GM12891 (cell line): ENCODE measurements at regions not wholly inside any gene's neighbourhood (a gene's known extent, or its start where the extent isn't known, plus 50 kb on each side); places are given as distances from the start of the nearest gene placed in this dataset.
"Not testable (repeated sequence)": the region's sequence is repeated elsewhere in the genome, so short reads cannot be mapped to it uniquely, and the experiment has no call there.

Experiments used
- POLR2A ChIP-seq: IDR thresholded peaks from 2 replicates; pipeline ENCODE4 v1.6.1; 2011; ENCODE audit warnings: low read depth, low read length, control low read depth
- POLR2AphosphoS5 ChIP-seq: IDR thresholded peaks from 2 replicates; pipeline ENCODE4 v1.6.1; 2011; ENCODE audit warnings: low read depth, low read length, control low read depth
- SPI1 ChIP-seq: IDR thresholded peaks from 2 replicates; pipeline ENCODE4 v1.6.1; 2011; ENCODE audit warnings: low read depth, low read length, control low read depth

DNA sequence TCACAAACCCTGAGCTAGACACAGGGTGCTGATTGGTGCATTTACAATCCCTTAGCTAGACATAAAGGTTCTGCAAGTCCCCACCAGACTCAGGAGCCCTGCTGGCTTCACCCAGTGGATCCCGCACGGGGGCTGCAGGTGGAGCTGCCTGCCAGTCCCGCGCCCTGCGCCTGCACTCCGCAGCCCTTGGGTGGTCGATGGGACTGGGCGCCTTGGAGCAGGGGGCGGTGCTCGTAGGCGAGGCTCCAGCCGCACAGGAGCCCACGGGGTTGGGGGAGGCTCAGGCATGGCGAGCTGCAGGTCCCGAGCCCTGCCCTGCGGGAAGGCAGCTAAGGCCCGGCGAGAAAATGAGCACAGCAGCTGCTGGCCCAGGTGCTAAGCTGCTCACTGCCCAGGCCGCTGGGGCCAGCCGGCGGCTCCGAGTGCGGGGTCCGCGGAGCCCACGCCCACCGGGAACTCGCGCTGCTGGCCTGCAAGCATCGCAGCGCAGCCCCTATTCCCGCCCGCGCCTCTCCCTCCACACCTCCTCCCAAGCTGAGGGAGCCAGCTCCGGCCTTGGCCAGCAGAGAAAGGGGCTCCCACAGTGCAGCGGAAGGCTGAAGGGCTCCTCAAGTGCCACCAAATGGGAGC lies 155.2 kb downstream of the SLC25A46 start:
- TF ChIP-seq POLR2AphosphoS5, SPI1, POLR2A: not testable (repeated sequence)
